A673 (cell line): ENCODE measurements at regions not wholly inside any gene's neighbourhood (a gene's known extent, or its start where the extent isn't known, plus 50 kb on each side); places are given as distances from the start of the nearest gene placed in this dataset.

Experiments used
- BruUV-seq: library from RNA; stranded (reverse); fragments of 400-500 nt; replicated peaks from 2 replicates; lab custom pipeline; 2021; lab: Mats Ljungman, UMichigan
- CTCF ChIA-PET: fragments of 300-600 bp; sonication (Branson Sonifier 250); formaldehyde crosslinking; loops from one replicate; lab custom pipeline; 2022; ENCODE audit warnings: antibody characterized with exemption; lab: Charles Lee
- POLR2A ChIA-PET: fragments of 300-600 bp; sonication (Branson Sonifier 250); formaldehyde crosslinking; loops from one replicate; lab custom pipeline; 2022; ENCODE audit warnings: antibody characterized with exemption; ENCODE audit not compliant: low non-redundant PET; lab: Charles Lee
- DNase-seq: peaks from one replicate; pipeline ENCODE4 v3.0.0-alpha.2; 2015; ENCODE audit warnings: low spot score
- H3K27ac ChIP-seq: fragments of 200-600 bp; sonication (generic); 2 replicates; pipeline ENCODE4 v1.5.1; 2016; ENCODE audit warnings: mixed run types, low read depth, mild to moderate bottlenecking, mixed read lengths, antibody characterized with exemption, low read length; ENCODE audit not compliant: poor library complexity, severe bottlenecking
- H3K27me3 ChIP-seq: fragments of 200-600 bp; sonication (generic); replicated peaks from 2 replicates; pipeline ENCODE4 v1.6.1; 2017; ENCODE audit warnings: mixed run types, low read depth, mild to moderate bottlenecking, mixed read lengths, antibody characterized with exemption, low read length; ENCODE audit not compliant: insufficient read depth, poor library complexity
- H3K36me3 ChIP-seq: fragments of 200-600 bp; sonication (generic); 2 replicates; pipeline ENCODE4 v1.6.1; 2016; ENCODE audit warnings: mixed run types, mild to moderate bottlenecking, mixed read lengths, antibody characterized with exemption, low read length; ENCODE audit not compliant: insufficient read depth, poor library complexity, severe bottlenecking
- H3K4me1 ChIP-seq: fragments of 200-600 bp; sonication (generic); 2 replicates; pipeline ENCODE4 v1.6.1; 2017; ENCODE audit warnings: mixed run types, mild to moderate bottlenecking, mixed read lengths, antibody characterized with exemption, low read length; ENCODE audit not compliant: insufficient read depth, poor library complexity, severe bottlenecking
- H3K4me3 ChIP-seq: fragments of 200-600 bp; sonication (generic); 2 replicates; pipeline ENCODE4 v1.5.1; 2016; ENCODE audit warnings: low read depth, mixed run types, mild to moderate bottlenecking, mixed read lengths, low read length; ENCODE audit not compliant: poor library complexity, severe bottlenecking
- H3K9me3 ChIP-seq: fragments of 200-600 bp; sonication (generic); 2 replicates; pipeline ENCODE4 v1.6.1; 2016; ENCODE audit warnings: mixed run types, low read depth, mild to moderate bottlenecking, mixed read lengths, antibody characterized with exemption, low read length; ENCODE audit not compliant: poor library complexity, severe bottlenecking
- EZH2 ChIP-seq: fragments of 200-600 bp; sonication (generic); IDR thresholded peaks from 2 replicates; pipeline ENCODE4 v1.6.1; 2017; ENCODE audit warnings: borderline replicate concordance, low read depth, mild to moderate bottlenecking, mixed read lengths, antibody characterized with exemption, low read length; ENCODE audit not compliant: poor library complexity, severe bottlenecking
- intact Hi-C: fragments of 100-400 bp; cut with micrococcal nuclease; formaldehyde crosslinking; loops from one replicate; pipeline ENCODE4 v1.10.0; 2022; ENCODE audit not compliant: unreplicated experiment
- TF ChIP-seq, protein P1 (sequence below): fragments of 300-800, 200-600 bp; sonication (generic); conservative IDR thresholded peaks from 2 replicates; pipeline ENCODE4 v1.5.1; 2017; ENCODE audit warnings: low read depth, mild to moderate bottlenecking, antibody characterized with exemption, low read length, moderate library complexity, mixed read lengths

DNA sequence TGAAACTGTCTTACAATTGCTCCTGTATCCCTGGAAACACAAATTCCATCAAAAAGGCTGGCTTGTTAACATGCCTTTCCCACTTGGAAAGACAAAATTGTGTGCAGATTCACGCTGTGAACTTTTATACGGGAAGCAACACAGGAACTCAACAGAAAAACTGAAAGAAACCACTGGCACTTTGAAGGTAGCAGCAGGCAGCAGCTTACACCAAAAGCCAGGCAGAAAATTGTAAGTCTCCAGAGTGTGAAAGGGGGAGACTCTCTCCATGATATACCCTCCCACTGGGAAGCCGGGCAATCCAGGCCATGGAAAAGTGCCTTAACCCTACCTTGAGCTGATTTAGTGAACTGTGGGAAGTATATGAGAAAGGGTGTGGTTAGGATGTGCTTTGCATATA lies 943.7 kb downstream of the CDH18 start:
- intact Hi-C loops: no loop called here
- BruUV-seq: no TSS peak
- DNase-seq: no peak
- Histone ChIP-seq H3K4me1 (no peaks in the 10 kb centered on the region), H3K27me3 (no peaks in the 10 kb centered on the region), H3K9me3 (no peaks in the 10 kb centered on the region), H3K27ac (no peak overlapping the region), H3K4me3 (no peak overlapping the region), H3K36me3 (no peaks in the 10 kb centered on the region)
- TF ChIP-seq, protein P1, sequence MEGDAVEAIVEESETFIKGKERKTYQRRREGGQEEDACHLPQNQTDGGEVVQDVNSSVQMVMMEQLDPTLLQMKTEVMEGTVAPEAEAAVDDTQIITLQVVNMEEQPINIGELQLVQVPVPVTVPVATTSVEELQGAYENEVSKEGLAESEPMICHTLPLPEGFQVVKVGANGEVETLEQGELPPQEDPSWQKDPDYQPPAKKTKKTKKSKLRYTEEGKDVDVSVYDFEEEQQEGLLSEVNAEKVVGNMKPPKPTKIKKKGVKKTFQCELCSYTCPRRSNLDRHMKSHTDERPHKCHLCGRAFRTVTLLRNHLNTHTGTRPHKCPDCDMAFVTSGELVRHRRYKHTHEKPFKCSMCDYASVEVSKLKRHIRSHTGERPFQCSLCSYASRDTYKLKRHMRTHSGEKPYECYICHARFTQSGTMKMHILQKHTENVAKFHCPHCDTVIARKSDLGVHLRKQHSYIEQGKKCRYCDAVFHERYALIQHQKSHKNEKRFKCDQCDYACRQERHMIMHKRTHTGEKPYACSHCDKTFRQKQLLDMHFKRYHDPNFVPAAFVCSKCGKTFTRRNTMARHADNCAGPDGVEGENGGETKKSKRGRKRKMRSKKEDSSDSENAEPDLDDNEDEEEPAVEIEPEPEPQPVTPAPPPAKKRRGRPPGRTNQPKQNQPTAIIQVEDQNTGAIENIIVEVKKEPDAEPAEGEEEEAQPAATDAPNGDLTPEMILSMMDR: no peak
- no peak for TF ChIP-seq EZH2
- ChIA-PET CTCF (no interaction called here), POLR2A (no interaction called here)

DNA sequence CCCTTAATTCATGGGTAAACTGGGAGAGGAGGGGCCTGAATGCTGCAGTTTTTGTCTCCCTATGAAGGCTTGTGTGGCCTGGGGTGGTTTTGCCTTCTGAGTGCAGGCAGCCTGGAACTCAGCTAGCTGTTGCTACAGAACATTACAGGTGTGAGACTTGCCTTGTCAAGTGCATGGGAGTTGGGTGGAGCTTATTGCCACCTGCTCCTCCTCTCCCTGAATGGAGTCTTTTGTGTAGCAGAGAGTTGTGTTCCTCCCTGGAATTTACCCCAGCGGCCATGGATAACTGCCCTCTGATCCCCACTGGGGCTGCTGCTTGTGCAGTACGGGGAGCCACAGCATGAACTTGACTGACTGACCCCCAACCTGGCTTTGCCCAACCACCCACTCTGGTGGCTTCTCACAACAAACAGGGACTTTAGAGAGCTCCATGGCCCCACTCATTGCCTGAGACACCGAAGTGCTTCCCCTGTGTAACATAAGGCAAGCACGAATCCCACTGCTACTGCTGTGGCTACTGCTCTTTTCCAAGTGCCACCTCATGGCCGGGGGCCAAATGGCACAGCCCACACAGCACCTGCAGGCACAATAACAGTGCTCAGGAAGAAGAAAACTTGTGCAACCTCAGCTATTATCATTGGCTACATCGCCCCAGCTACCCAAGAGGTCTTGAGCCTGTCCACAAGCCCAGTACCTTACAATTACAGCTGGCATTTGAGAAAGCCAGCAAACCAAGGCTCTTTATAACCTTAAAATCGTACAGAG lies 942.9 kb downstream of the CDH18 start:
- TF ChIP-seq EZH2: no peak
- TF ChIP-seq, protein P1: no peak
- DNase-seq: no peak
- ChIA-PET CTCF (no interaction called here), POLR2A (no interaction called here)
- Histone ChIP-seq H3K4me3 (no peak overlapping the region), H3K9me3 (no peaks in the 10 kb centered on the region), H3K36me3 (no peaks in the 10 kb centered on the region), H3K27me3 (no peaks in the 10 kb centered on the region), H3K4me1 (no peaks in the 10 kb centered on the region), H3K27ac (no peak overlapping the region)
- intact Hi-C loops: no loop called here
- BruUV-seq: no TSS peak

DNA sequence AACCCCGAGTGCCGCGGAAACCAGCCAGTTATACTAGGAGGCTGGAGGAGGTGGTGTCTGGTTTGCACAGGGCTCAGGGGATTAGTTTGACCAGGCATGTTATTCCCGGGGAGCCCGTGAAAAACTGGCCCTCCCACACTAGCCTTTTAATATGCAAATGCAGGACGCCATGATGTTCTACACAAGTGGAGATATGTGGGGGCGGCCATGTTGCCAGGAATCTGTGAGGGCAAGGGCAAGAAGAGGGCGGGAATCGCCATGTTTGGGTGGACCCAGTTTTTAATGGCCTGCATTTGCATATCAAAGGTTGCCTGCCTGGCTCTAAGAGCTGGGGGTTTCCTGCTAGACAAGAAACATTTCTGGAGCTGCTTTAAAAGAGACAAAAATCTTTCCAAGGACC lies 940.7 kb downstream of the CDH18 start:
- Histone ChIP-seq H3K27ac (no peak overlapping the region), H3K4me1 (no peaks in the 10 kb centered on the region), H3K27me3 (no peaks in the 10 kb centered on the region), H3K36me3 (no peaks in the 10 kb centered on the region), H3K9me3 (no peaks in the 10 kb centered on the region), H3K4me3 (no peak overlapping the region)
- no peak for DNase-seq
- no TSS peak for BruUV-seq
- TF ChIP-seq, protein P1: no peak
- no peak for TF ChIP-seq EZH2
- CTCF ChIA-PET: no interaction called here
- POLR2A ChIA-PET: no interaction called here
- intact Hi-C loops: no loop called here
